ENCODE measurements at regions not wholly inside any gene's neighbourhood (a gene's known extent, or its start where the extent isn't known, plus 50 kb on each side); places are given as distances from the start of the nearest gene placed in this dataset.
"Not testable (repeated sequence)": the region's sequence is repeated elsewhere in the genome, so short reads cannot be mapped to it uniquely, and the experiment has no call there.

DNA sequence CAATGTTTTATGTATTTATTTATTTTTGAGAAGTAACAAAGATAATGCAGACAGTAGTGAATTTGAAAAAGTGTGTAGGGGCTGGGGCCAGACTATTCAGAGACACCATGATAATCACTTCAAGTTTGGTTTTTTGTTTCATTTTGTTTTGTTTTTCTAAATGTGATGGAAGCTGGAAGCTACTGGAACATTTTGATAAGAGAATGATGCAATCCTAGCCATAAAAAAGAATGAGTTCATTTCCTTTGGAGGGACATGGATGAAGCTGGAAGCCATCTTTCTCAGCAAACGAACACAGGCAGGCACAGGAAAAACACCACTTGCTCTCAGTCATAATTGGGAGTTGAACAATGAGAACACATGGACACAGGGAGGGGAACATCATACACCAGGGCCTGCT is 706.6 kb upstream of the EPHA5 start:
- no peak for DNase-seq (ENCODE audit: low spot score)

DNA sequence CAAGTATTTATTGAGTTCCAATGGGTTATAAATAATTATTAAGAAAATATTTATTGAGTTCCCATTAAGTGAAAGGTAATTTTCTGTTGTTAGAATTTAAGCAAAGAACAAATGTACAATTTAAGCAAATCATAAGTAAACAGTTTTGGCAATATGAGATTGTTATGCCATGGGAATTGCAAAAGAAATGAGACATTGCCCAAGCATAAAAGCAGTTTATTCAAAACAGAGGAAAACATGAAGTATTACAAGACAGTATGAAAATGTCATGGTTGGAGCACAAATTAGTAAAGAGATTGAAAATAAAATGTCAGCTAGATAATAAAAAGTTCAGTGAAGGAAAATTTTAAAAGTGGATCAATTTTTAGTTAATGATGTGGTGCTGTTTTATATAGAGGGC is 706.1 kb upstream of the EPHA5 start:
- DNase-seq (ENCODE audit: low spot score) = no peak

DNA sequence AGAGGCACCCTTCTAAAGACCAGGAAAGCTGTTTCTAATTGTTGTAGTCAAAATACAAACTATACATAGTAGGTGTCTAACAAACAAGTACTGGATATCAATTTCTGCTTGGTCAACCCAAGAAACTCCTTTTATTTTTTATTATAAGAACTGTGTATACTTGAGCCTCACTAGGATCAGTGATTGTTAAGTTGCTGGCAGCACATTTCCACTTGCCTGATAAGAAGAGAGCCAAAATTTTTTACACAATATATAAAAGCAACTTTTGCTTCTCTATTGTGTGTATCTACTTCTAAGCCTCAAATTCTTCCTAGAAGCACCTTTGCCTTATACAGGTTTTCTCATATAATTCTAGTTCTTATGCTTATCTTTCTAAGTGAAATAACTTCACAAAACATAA is 703.0 kb upstream of the EPHA5 start:
- DNase-seq (ENCODE audit: low spot score) = no peak

DNA sequence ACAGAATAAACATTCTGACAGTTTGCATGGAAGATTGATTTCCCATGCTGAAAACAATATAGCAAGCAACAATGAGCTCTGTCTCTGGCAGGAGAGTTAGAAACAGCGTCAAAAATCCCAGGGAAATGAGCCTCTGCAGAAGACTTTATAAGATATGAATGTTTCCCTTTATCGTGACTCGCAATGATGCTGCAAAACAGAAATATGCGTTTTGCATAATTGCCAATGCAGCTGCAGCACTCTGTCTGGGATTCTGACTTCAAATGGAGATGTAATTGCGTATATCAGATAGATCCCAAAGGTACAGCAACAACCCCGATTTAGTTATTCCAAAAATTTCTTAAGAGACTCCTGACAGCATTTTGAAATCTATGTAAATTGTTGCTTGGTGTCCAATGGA is 702.4 kb upstream of the EPHA5 start:
- no peak for DNase-seq (ENCODE audit: low spot score)

DNA sequence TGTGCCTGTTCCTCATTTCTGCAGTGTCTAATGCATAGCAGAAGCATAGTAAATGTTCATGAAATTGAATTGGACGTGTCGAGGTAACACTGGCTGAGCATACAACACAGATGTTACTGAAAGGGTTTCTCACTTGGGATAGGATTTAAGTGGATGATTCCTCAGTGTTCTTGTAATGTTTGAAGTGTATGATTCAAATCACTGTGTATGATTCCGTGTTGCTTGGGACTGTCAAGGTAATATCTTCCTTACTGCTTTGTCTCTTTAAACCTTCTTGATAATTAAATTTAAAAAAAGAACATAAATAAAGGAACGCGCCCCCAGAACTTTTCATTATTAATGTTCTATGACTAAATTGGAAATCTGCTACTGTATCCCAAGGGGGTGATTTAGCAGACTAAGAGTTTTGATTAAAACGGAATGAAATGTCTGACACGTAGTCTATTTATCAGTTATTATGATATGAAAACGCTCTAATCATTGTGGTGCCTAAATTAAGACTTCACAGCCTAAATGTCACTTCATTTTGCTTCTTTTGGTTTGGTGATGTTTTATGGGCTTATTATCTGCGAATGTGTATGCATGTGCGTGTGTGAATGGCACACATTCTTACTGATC is 696.9 kb upstream of the EPHA5 start:
- DNase-seq (ENCODE audit: low spot score) = no peak

DNA sequence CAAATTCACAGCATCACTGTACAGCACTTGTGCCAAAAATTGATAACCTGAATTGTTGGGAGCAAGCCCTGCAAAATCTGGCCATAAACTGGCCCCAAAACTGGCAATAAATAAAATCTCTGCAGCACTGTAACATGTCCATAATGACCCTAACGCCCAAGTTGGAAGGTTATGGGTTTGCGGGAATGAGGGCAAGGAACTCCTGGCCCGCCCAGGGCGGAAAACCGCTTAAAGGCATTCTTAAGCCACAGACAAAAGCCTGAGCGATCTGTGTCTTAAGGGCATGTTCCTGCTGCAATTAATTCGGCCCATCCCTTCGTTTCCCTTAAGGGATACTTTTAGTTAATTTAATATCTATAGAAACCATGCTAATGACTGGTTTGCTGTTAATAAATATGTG is 690.1 kb upstream of the EPHA5 start:
- DNase-seq (ENCODE audit: low spot score) = not testable (repeated sequence)

DNA sequence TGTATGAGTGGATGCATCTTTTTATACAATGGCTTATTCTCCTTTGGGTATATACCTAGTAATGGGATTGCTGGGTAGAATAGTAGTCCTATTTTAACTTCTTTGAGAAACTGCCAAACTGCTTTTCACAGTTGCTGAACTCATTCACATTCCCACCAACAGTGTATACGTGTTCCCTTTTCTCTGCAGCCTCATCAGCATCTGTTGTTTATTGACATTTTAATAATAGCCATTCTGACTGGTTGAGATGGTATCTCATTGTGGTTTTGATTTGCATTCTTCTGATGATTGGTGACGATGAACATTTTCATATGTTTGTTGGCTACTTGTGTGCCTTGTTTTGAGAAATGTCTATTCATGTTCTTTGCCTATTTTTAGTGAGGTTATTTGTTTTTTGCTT is 687.0 kb upstream of the EPHA5 start:
- DNase-seq (ENCODE audit: low spot score) = no peak

DNA sequence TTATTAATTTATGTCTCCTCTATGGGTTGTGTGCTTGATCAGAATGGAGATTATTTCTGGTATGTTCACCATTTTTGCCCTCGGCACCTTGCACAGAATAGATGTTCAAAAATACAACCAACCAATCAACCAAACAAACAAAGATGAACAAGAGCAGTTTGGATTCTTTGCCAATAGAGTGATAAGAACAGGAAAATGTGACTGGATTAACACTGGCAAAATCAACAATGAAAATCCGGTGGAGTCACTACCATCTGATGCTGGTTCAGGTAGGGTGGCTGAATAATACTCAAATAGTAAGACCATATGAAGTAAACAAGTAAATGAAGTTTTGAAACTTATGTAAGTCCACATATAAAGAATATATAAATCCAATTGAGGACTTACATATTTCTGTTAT is 685.0 kb upstream of the EPHA5 start:
- DNase-seq (ENCODE audit: low spot score) = no peak

DNA sequence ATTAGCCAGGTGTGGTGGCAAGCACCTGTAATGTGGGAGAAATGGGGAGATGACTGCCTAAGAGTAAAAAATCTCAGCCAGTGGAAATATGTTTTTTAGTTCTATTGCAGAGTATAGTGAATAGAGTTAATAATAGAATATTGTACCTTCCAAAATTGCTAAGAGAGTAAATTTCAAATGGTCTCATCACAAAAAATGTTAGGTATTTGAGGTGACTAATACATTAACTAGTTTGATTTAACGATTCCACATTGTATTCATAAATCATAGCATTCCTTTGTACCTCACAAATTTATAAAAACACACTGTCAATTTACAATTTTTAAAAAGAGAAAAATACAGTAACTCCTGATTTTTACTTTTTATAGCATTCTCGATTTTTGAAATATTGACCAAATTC is 681.5 kb upstream of the EPHA5 start:
- DNase-seq (ENCODE audit: low spot score) = no peak

DNA sequence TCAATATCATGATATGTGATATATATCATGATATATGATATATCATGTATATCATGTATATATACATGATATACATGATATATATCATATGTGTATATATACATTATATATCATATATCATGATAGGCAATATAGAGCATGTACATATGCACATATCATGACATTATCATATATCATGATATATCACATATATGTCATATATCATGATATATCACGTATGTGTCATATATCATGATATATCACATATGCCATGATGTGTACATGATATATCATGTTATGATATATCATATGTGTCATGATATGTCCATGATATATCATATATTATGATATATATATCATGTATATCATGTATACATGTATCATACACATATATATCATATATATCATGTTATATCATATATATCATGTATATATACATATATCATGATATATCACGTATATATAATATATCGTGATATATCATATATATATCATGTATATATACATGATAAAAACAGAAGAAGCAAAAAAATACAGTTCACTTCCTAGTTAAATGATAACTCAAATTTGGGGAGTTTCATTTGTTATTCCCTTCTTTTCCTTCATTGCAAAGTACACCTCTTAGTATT is 670.1 kb upstream of the EPHA5 start:
- DNase-seq (ENCODE audit: low spot score) = no peak

DNA sequence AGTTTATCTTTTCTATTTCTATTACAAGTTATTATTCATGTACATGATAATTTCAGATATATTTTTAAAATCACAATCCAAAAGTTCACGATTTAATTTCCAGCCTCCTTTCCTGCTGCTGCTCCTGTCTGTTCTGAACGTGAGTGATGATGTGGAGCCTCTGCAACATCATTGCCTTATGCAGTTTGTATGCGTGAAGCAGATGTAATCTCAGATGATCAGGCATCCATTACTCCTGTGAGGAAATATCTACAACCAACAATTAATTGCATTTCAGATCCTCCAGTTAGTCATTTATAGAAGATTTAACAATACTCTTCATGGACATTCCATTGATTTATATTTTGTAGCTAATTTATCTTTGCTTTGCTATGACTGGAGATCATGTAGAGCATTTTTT is 668.7 kb upstream of the EPHA5 start:
- DNase-seq (ENCODE audit: low spot score) = no peak

DNA sequence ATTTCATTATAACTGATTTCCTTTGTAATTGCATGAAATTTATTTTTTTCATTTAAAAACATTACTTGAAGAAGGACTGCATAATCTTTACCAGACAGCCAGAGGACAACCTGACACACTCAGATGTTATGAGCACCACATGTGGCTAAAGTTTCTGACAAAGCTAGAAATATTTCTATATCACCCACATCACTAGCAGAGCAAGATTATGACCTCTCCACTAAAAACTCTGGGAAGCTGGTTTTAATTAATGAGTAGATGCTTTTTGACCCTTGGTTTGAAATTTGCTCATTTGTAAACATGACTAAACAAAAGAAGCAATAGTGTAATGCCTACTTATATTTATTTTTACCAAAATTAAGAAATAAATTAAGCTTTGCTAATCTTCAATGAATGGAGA is 661.5 kb upstream of the EPHA5 start:
- DNase-seq (ENCODE audit: low spot score) = no peak

DNA sequence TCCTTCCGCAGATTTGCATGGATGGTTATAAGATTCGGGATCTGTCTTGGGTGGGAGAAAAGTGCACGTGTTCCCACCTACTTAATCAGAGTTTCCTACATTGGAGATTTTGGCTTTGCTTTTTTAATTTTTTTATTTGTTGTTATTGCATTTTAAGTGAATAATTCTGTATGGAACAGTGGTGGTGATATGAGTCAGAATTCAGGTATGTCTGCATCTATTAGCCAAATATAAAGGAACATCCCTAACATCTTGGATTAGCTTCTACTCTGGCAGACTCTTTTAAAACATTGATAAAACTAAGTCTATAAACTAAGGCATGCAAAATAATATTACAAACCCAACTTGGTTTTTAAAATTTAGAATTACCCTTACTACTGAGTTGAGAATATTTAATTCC is 659.8 kb upstream of the EPHA5 start:
- DNase-seq (ENCODE audit: low spot score) = no peak

DNA sequence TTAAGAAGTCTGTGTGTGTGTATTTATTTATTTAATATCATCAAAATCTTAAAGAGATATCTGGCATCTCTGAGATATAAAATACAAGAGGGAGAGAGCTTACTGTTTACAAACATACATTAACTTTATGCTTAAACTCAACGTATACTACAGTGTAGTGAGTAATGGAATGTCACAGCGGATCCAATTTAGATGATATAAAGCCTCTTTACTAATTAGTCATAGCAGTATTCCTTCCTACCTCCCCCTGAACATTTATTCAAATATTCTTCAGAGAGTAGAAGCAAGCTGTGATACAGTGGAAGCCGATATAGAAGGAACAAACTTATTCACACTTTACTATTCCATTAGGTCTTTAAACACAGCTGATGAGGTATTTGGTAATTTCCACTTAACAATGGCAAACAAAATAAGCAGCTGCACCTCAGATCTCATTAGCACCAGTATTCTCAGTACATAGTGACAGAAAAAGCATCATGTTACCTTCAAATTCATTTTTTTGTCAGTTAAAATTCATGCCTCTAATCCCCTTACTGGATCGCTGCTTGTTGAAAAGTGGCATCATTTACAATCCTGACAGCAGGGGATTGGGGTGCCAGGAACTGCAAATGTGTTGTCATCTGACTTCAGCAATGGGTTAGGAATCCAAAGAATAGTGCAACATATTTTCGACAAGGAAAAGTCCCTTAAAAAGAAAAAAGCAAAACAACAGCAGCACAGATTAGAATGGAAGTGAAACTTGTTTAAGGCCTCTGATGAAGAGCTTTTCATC is 658.7 kb upstream of the EPHA5 start:
- DNase-seq (ENCODE audit: low spot score) = no peak

DNA sequence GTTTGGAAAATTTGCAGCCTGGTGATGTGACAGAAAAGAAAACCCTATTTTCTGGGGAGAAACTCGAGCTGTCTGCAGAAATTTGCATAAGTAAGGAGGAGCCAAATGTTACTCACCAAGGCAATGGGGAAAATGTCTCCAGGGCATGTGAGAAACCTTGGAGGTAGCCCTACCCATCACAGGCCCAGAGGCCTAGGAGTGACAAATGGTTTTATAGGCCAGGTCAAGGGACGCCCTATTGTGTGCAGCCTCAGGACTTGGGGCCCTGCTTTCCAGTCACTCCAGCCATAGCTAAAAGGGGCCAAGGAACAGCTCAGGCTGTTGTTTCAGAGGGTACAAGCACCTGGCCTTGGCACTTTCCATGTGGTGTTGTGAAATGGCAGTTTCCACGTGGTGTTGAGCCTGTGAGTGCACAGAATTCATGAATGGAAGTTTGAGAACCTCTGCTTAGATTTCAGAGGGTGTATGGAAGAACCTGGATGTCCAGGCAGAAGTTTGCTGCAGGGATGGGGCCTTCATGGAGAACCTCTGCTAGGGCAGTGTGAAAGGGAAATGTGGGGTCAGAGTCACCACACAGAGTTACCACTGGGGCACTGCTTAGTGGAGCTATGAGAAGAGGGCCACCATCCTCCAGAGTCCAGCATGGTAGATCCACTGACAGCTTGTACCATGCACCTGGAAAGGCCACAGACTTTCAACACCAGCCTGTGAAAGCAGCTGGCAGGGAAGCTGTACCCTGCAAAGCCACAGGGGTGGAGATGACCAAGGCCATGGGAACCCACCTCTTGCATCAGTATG is 637.6 kb upstream of the EPHA5 start:
- DNase-seq (ENCODE audit: low spot score) = no peak

DNA sequence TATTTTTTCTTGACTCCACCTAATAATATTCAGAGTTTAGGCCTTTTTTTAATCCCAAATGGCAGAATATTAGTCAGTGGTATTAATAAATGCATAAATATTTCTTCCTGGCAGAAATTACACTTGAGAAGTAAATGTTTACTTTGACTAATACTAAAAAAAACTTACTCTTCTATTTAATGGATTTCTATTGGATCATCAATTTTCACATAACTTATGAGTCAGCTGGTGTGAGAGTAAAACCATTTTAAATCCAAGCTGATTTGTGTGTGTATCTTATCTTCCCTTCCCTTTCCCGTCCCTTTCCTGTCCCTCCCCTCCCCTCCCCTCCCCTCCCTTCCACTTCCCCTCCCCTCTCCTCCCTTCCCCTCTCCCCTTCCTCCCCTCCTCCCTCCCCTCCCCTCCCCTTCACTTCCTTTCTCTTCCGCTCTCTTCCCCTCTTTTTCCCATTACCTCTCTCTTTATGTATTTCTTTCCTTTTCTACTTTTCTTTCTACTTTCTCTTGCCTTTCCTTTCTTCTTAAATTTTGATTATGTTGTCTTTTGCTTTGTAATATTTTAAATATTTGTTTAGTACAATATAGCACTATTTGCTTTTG is 630.1 kb upstream of the EPHA5 start:
- DNase-seq (ENCODE audit: low spot score) = no peak

DNA sequence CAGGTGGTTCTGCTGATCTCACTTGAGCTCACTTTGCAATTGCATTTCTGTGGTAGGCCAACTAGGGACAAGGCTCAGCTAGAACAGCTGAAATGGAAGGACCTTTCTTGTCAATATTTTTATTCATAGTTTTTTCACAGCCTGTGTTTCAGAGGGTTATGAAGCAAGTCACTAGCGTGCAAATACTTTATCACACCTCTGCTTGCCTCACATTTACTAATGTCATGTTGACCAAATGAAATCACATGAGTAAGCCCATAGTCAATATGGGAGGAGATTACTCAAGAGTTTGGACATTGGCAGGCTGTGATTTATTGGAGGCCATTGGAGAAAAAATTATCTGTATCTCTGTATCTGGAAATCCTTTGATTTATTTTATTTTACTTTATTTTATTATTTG is 628.3 kb upstream of the EPHA5 start:
- no peak for DNase-seq (ENCODE audit: low spot score)

DNA sequence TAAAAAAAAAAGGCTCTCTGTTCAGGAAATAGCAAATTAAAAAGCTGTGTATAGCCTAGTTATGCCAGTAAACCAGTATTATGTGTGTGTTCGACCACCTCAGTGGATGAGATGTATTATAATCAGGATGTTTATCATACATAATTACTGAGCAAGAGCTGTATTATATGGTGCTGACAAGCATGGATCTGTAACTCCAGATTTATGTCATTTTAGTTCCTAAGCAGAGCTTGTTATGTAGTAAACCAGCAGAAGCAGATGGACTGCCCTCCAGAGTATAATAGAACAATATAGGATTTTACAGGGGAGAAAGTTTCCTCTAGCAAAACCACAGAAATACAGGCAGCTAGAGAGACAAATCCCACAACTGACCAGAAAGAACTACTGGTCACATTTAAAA is 627.4 kb upstream of the EPHA5 start:
- no peak for DNase-seq (ENCODE audit: low spot score)

DNA sequence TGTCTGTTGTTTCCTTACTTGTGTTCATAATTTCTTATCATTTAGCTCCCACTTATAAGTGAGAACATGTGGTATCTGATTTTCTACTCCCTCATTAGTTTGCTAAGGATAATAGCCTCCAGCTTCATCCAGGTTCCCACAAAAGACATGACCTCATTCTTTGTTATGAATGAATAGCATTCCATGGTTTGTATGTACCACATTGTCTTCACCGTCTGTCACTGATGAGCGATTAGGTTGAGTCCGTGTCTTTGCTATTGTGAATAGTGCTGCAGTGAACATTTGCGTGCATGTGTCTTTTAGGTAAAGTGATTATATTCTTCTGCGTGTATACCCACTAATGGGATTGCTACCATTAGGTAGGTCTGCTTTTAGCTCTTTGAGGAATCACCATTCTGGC is 624.3 kb upstream of the EPHA5 start:
- no peak for DNase-seq (ENCODE audit: low spot score)

DNA sequence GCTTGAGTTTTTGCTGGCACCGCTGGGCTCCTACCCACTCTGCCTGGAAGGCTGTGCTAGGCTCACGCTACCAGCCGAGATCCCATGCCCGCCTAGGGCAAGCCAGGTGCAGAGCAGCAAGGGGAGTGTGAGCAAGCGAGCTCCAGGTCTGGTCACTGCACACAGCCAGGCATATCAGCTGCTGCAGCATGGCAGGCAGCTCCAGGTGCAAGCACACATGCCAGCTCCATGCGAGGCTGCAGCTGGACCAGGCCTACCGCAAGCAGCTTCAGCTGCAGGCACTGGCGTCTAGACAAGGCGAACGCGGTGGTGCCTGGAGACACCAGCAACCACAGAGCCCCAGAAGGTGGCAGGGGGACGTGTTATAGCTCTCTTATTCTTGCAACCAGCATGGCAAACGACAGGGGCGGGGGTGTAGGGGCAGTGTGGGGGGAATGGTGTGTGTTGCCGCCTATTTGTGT is 614.7 kb upstream of the EPHA5 start:
- DNase-seq (ENCODE audit: low spot score) = no peak

DNA sequence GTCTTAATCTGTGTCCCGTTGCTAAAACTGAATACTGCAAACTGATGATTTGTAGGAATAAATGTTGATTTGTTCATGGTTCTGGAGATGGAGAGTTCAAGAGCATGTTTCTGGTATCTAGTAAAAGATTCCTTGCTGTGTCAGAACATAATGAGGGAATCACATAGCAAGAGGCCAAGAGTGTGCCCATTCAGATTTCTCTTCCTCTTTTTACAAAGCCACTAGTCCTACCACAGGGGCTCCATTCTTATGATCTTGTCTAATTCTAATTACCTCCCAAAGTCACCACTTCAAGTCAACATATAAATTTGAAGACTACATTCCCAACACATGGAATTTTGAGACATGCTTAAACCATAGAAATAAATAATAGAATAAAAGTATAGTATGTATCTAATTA is 608.8 kb upstream of the EPHA5 start:
- DNase-seq (ENCODE audit: low spot score) = no peak

DNA sequence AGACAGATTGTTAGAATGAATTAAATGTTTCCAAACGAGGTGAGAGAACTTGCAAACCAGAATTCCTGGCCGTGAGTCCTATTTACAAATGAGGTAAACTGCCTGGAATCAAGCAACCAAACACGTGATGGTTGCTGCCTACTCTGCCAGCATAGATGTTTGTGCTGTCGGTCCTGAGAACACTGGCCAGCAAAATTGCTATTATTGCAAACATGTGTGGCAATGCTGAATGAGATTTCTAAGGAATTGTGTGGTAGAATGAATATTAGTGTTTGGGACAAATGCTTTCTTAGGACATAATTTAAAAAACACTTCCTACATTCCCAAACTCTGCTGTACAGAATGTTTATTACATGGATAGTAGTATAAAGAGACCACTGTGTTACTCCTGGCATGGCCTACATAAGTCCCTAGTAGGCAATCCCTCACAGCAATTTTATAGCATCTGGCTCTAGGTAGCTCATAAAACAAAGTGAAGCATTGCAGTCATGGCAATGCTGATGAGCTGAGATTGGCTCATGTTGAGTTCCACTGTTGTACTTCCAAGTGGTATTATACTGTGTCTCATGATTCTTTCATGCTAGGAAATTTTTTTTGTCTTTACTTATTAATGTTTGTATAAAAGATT is 605.2 kb upstream of the EPHA5 start:
- no peak for DNase-seq (ENCODE audit: low spot score)
